NCI-H226 (cell line): ENCODE measurements at regions not wholly inside any gene's neighbourhood (a gene's known extent, or its start where the extent isn't known, plus 50 kb on each side); places are given as distances from the start of the nearest gene placed in this dataset.
"Not testable (repeated sequence)": the region's sequence is repeated elsewhere in the genome, so short reads cannot be mapped to it uniquely, and the experiment has no call there.

Experiments used
- DNase-seq: peaks from one replicate; pipeline ENCODE4 v3.0.0-alpha.2; 2015

GRCh38 chr10:3881622-3882021, 96.6 kb upstream of the KLF6 start:
- no peak for DNase-seq

- DNase-seq, result no peak
Measured at GRCh38 chr10:3879073-3879472, 94.1 kb upstream of the KLF6 start.

GRCh38 chr10:3877211-3878000, 92.4 kb upstream of the KLF6 start:
- DNase-seq, result no peak

- DNase-seq, result no peak
Measured at GRCh38 chr10:3876350-3876962, 91.4 kb upstream of the KLF6 start.

- DNase-seq, result no peak
Measured at GRCh38 chr10:3875842-3876235, 90.8 kb upstream of the KLF6 start.

- DNase-seq, result no peak
Measured at GRCh38 chr10:3874990-3875841, 90.2 kb upstream of the KLF6 start.

- DNase-seq, result not testable (repeated sequence)
Measured at GRCh38 chr10:3874610-3874989, 89.6 kb upstream of the KLF6 start.

GRCh38 chr10:3873728-3874461, 88.9 kb upstream of the KLF6 start:
- no peak for DNase-seq

- DNase-seq, result no peak
Measured at GRCh38 chr10:3872712-3873329, 87.8 kb upstream of the KLF6 start.

GRCh38 chr10:3871424-3871996, 86.5 kb upstream of the KLF6 start:
- DNase-seq, result no peak

GRCh38 chr10:3869036-3869435, 84.0 kb upstream of the KLF6 start:
- DNase-seq, result no peak

- DNase-seq, result no peak
Measured at GRCh38 chr10:3868271-3868664, 83.3 kb upstream of the KLF6 start.

- no peak for DNase-seq
Measured at GRCh38 chr10:3867454-3868270, 82.7 kb upstream of the KLF6 start.

- DNase-seq, result no peak
Measured at GRCh38 chr10:3866332-3866731, 81.3 kb upstream of the KLF6 start.

- no peak for DNase-seq
Measured at GRCh38 chr10:3865565-3865964, 80.6 kb upstream of the KLF6 start.

GRCh38 chr10:3861795-3862194, 76.8 kb upstream of the KLF6 start:
- no peak for DNase-seq

GRCh38 chr10:3858051-3858845, 73.2 kb upstream of the KLF6 start:
- no peak for DNase-seq

- no peak for DNase-seq
Measured at GRCh38 chr10:3857318-3857717, 72.3 kb upstream of the KLF6 start.

GRCh38 chr10:3856593-3856992, 71.6 kb upstream of the KLF6 start:
- no peak for DNase-seq

- no peak for DNase-seq
Measured at GRCh38 chr10:3853547-3854303, 68.7 kb upstream of the KLF6 start.
